ENCODE measurements at regions not wholly inside any gene's neighbourhood (a gene's known extent, or its start where the extent isn't known, plus 50 kb on each side); places are given as distances from the start of the nearest gene placed in this dataset.

- TF ChIP-seq, protein P1, sequence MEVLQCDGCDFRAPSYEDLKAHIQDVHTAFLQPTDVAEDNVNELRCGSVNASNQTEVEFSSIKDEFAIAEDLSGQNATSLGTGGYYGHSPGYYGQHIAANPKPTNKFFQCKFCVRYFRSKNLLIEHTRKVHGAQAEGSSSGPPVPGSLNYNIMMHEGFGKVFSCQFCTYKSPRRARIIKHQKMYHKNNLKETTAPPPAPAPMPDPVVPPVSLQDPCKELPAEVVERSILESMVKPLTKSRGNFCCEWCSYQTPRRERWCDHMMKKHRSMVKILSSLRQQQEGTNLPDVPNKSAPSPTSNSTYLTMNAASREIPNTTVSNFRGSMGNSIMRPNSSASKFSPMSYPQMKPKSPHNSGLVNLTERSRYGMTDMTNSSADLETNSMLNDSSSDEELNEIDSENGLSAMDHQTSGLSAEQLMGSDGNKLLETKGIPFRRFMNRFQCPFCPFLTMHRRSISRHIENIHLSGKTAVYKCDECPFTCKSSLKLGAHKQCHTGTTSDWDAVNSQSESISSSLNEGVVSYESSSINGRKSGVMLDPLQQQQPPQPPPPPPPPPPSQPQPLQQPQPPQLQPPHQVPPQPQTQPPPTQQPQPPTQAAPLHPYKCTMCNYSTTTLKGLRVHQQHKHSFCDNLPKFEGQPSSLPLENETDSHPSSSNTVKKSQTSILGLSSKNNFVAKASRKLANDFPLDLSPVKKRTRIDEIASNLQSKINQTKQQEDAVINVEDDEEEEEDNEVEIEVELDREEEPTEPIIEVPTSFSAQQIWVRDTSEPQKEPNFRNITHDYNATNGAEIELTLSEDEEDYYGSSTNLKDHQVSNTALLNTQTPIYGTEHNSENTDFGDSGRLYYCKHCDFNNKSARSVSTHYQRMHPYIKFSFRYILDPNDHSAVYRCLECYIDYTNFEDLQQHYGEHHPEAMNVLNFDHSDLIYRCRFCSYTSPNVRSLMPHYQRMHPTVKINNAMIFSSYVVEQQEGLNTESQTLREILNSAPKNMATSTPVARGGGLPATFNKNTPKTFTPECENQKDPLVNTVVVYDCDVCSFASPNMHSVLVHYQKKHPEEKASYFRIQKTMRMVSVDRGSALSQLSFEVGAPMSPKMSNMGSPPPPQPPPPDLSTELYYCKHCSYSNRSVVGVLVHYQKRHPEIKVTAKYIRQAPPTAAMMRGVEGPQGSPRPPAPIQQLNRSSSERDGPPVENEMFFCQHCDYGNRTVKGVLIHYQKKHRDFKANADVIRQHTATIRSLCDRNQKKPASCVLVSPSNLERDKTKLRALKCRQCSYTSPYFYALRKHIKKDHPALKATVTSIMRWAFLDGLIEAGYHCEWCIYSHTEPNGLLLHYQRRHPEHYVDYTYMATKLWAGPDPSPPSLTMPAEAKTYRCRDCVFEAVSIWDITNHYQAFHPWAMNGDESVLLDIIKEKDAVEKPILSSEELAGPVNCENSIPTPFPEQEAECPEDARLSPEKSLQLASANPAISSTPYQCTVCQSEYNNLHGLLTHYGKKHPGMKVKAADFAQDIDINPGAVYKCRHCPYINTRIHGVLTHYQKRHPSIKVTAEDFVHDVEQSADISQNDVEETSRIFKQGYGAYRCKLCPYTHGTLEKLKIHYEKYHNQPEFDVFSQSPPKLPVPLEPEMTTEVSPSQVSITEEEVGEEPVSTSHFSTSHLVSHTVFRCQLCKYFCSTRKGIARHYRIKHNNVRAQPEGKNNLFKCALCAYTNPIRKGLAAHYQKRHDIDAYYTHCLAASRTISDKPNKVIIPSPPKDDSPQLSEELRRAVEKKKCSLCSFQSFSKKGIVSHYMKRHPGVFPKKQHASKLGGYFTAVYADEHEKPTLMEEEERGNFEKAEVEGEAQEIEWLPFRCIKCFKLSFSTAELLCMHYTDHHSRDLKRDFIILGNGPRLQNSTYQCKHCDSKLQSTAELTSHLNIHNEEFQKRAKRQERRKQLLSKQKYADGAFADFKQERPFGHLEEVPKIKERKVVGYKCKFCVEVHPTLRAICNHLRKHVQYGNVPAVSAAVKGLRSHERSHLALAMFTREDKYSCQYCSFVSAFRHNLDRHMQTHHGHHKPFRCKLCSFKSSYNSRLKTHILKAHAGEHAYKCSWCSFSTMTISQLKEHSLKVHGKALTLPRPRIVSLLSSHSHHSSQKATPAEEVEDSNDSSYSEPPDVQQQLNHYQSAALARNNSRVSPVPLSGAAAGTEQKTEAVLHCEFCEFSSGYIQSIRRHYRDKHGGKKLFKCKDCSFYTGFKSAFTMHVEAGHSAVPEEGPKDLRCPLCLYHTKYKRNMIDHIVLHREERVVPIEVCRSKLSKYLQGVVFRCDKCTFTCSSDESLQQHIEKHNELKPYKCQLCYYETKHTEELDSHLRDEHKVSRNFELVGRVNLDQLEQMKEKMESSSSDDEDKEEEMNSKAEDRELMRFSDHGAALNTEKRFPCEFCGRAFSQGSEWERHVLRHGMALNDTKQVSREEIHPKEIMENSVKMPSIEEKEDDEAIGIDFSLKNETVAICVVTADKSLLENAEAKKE (CRISPR knock-in tag; IDR thresholded peaks at IDR 0.05) = no peak
- TF ChIP-seq JUNB (IDR thresholded peaks at IDR 0.05; ENCODE audit: unreplicated experiment) = no peak
- TF ChIP-seq, protein P2, sequence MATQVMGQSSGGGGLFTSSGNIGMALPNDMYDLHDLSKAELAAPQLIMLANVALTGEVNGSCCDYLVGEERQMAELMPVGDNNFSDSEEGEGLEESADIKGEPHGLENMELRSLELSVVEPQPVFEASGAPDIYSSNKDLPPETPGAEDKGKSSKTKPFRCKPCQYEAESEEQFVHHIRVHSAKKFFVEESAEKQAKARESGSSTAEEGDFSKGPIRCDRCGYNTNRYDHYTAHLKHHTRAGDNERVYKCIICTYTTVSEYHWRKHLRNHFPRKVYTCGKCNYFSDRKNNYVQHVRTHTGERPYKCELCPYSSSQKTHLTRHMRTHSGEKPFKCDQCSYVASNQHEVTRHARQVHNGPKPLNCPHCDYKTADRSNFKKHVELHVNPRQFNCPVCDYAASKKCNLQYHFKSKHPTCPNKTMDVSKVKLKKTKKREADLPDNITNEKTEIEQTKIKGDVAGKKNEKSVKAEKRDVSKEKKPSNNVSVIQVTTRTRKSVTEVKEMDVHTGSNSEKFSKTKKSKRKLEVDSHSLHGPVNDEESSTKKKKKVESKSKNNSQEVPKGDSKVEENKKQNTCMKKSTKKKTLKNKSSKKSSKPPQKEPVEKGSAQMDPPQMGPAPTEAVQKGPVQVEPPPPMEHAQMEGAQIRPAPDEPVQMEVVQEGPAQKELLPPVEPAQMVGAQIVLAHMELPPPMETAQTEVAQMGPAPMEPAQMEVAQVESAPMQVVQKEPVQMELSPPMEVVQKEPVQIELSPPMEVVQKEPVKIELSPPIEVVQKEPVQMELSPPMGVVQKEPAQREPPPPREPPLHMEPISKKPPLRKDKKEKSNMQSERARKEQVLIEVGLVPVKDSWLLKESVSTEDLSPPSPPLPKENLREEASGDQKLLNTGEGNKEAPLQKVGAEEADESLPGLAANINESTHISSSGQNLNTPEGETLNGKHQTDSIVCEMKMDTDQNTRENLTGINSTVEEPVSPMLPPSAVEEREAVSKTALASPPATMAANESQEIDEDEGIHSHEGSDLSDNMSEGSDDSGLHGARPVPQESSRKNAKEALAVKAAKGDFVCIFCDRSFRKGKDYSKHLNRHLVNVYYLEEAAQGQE (IDR thresholded peaks at IDR 0.05; ENCODE audit: unreplicated experiment) = no peak
- TF ChIP-seq, protein P3, sequence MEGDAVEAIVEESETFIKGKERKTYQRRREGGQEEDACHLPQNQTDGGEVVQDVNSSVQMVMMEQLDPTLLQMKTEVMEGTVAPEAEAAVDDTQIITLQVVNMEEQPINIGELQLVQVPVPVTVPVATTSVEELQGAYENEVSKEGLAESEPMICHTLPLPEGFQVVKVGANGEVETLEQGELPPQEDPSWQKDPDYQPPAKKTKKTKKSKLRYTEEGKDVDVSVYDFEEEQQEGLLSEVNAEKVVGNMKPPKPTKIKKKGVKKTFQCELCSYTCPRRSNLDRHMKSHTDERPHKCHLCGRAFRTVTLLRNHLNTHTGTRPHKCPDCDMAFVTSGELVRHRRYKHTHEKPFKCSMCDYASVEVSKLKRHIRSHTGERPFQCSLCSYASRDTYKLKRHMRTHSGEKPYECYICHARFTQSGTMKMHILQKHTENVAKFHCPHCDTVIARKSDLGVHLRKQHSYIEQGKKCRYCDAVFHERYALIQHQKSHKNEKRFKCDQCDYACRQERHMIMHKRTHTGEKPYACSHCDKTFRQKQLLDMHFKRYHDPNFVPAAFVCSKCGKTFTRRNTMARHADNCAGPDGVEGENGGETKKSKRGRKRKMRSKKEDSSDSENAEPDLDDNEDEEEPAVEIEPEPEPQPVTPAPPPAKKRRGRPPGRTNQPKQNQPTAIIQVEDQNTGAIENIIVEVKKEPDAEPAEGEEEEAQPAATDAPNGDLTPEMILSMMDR (conservative IDR thresholded peaks at IDR 0.05; ENCODE audit: low read depth in 2 of 2) = no peak
- TF ChIP-seq ZNF331 (CRISPR knock-in tag; IDR thresholded peaks at IDR 0.05; ENCODE audit: low read depth) = no peak
- TF ChIP-seq STAT1 (IDR thresholded peaks at IDR 0.05; ENCODE audit: unreplicated experiment) = no peak
- TF ChIP-seq CREB1 (CRISPR knock-in tag; IDR thresholded peaks at IDR 0.05; ENCODE audit: low read depth) = no peak
- no peak for TF ChIP-seq POLR2AphosphoS5 (IDR thresholded peaks at IDR 0.05; ENCODE audit: low read depth)
- TF ChIP-seq EZH2 (IDR thresholded peaks at IDR 0.05; ENCODE audit: low read depth, unreplicated experiment) = no peak
- no peak for TF ChIP-seq NANOG (IDR thresholded peaks at IDR 0.05; ENCODE audit: borderline replicate concordance)
- no peak for TF ChIP-seq EZH2phosphoT487 (IDR thresholded peaks at IDR 0.05; ENCODE audit: unreplicated experiment)
Observed at GRCh38 chr3:34261001-34261385, 462.6 kb downstream of the PDCD6IP start (continued).

All from GM23338 (cell line).